NAMALWA (cell line): ENCODE measurements at regions not wholly inside any gene's neighbourhood (a gene's known extent, or its start where the extent isn't known, plus 50 kb on each side); places are given as distances from the start of the nearest gene placed in this dataset.
"Not testable (repeated sequence)": the region's sequence is repeated elsewhere in the genome, so short reads cannot be mapped to it uniquely, and the experiment has no call there.

Source experiments
- DNase-seq: peaks from one replicate; pipeline ENCODE4 v3.0.0-alpha.2; 2015; ENCODE audit warnings: low spot score

DNA sequence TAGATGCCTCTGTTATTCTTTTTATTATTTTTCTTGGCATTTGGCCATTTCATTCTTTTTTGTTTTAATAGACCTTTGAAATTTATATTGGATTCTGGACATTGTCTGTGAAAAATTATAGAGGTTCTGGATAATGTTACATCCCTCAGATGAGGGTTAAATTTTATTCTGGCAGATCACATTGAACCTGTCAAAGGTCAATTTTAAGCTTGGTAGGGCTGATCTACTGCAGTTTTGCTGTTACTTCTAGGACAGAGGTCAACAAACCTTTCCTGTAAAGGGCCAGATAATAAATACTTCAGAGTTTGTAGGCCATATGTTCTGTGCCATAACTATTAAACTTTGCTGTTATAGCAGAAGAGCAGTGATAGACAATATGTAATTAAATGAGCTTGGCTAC, 318.9 kb upstream of the DPPA4 start:
- no peak for DNase-seq

DNA sequence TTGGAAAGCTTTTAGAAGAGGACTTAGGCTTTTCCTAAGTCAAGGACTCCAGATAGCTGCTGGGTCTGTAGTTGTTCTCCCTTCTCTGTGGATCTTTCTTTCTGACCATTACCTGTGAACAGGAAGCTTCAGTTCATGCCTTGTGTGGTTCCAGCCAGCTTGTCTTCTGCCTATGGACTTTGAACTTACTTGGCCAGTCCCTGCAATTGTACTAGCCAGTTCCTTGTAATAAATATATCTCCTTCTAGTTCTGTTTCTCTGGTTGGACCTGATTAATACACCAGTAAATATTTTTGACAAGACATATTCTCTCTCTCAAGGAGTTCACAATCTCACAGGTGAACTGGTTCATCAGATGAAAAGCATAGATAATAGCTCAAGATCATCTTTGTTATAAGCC, 341.3 kb upstream of the DPPA4 start:
- DNase-seq = no peak

- no peak for DNase-seq
Measured at GRCh38 chr3:109679664-109680063, 342.3 kb upstream of the DPPA4 start.

DNA sequence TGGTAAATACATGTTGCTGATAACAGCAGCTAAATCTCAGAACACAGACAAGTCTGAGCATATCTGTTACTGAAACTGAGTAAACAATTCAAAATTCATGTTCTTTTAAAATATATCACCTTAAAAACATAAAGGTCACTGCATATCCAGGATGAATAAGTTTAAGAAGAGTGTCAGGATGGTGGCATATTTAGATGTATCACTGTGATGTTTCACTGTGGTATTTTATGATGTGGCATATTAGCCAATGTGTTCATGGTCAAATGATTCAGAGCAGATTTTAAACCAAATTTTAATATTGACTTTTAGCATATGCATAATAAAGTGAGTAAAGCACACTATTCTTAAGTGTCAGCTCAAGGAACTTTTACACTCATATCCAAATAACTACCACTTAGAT, 346.4 kb upstream of the DPPA4 start:
- no peak for DNase-seq

- DNase-seq = no peak
Measured at GRCh38 chr3:109685084-109686079, 348.0 kb upstream of the DPPA4 start.

GRCh38 chr3:109687626-109688025, 350.3 kb upstream of the DPPA4 start:
- no peak for DNase-seq

- no peak for DNase-seq
Measured at GRCh38 chr3:109696932-109697331, 359.6 kb upstream of the DPPA4 start.

- DNase-seq = no peak
Measured at GRCh38 chr3:109702252-109702651, 364.9 kb upstream of the DPPA4 start.

DNA sequence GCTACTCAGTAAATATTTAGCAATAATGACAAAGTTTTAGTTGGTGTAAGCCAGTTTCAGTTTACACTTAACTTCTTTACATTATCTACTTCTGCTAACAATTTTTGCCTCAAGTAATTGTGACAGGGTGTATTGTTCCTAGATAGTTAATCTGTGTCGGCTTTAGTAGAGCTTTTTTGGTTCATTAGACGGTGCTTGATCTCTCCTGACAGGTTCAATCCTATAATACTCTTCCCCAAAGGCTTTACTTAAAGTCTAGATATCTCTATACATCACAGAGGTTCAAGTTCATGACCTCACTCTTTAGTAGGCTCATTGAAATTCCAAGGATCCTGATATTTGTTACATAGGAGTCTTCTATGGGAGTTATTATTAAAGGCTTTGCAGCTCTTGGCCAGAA, 365.6 kb upstream of the DPPA4 start:
- DNase-seq = no peak

DNA sequence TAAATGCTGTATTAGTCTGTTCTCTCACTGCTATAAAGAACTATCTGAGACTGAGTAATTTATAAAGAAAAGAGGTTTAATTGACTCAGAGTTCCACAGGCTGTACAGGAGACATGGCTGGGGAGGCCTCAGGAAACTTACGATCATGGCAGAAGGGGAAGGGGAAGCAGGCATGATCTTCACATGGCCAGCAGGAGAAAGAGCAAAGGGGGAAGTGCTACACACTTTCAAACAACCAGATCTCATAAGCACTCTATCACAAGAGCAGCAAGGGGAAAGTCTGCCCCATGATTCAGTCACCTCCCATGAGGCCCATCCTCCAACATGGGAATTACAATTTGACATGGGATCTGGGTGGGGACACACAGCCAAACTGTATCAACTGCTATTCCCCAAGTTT, 367.8 kb upstream of the DPPA4 start:
- not testable (repeated sequence) for DNase-seq

GRCh38 chr3:109707617-109708016, 370.3 kb upstream of the DPPA4 start:
- no peak for DNase-seq

DNA sequence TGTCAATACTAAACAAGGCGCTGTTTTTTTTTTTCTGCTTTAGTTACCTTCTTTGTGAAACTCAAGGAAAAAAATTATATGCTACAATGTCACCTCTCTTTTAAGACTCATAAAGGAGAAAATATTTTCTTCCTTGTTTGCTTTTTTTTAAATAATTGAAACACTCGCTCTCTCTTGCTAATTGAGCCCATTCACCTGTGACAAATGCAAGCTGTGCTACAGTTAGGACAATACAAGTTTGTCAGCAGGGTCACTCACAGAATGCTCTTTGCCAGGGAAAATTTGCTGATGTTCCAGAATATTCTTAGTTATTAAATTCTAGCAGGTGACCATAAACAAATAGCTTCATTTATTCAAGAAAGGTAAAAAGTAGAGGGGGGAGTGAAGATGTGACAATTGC, 375.9 kb upstream of the DPPA4 start:
- no peak for DNase-seq

DNA sequence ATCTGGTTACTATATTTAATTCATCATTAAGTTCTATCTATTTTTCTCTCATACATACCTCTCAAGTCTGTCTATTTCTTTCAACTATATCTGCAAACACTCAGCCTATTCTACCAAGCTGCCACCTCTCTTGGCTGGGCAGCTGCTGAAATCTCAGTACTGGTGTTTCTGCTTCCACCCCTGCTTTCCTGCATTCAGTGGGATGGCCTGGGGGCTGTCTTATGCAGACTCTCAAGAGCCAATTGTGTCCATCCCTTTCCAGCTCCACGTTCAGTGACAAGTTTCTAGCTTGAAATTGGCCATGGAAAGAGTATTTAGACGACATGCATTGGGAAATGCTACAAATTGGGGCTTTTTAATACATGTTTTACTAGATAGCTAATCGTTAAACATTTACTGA, 378.4 kb upstream of the DPPA4 start:
- no peak for DNase-seq

DNA sequence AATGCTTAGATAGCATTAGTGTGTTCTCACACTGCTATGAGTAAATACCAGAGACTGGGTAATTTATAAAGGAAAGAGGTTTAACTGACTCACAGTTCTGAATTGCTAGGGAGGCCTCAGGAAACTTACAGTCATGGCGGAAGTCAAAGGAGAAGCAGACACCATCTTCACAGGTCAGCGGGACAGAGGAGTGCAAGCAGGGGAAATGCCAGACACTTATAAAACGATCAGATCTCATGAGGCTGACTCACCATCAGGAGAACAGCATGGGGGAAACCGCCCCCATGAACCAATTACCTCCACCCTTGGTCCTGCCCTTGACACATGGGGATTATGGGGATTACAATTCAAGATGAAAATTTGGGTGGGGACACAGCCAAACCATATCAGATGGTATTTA, 381.5 kb upstream of the DPPA4 start:
- no peak for DNase-seq

DNA sequence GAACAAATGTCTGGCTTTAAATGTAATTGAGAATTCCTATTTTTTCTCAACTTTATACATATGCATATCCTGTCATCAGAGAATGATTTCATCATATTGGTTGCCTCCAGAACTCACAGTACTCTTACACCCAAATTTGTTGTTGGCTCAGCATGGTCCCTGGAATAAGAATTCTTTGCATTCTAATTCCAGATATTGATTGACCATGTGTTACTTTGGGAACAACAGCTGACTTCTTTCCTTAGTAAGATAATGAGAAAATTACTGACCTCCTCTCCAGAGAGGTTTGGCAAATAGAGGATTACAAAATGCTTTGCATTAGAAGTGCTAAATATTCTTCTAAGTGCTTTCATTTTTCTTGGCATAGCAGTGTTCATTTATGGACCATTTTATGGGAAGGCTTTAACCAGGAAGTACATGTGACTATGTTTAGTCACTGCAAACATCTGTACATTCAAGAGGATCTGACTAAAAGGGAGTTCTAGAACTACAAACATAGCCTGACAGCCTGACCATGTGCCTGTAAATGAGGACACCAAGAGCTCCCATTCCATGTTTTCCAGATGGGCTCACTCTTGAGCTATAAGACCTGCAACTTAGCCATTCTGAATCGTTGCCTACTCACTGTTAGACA, 391.6 kb upstream of the DPPA4 start:
- DNase-seq = no peak

DNA sequence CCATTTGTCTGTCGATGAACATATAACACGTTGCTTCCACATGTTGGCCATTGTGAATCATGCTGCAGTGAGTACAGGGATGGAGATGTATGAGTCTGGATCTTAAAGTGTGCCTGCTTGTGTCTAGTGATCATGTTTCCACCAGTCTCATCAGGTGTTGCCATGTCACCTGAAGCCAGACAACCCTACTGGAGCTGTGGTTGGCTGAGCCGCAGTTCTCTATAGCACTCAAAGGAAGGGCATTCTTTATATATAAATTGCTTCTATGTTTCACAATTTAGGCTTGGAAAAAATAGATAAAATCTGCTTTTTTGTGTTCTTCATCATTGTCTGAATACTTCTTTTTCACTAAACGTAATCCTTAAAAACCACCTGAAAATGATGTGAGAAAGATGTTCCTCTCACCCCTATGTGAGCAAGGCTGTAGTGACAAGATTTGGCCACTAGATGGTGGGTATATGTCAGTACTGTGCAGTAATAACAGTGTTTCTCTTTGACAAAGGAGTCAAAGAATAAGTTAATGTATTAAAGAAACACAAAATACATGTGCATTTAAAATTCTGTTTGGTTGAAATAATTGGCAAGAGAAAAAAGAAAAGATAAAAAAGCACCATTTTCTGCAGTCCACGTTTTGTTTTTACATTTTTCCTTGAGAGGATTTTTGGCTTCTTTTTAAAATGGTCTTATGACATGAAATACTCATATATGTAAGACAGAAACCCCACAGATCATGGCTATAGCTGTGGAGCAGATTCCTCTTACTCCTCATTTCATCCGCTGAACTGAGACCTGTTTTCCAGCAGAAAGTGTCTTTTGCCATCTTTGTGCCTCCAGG, 394.5 kb upstream of the DPPA4 start:
- DNase-seq = peak; percentile 53

GRCh38 chr3:109743981-109744380, 406.6 kb upstream of the DPPA4 start:
- DNase-seq = no peak

DNA sequence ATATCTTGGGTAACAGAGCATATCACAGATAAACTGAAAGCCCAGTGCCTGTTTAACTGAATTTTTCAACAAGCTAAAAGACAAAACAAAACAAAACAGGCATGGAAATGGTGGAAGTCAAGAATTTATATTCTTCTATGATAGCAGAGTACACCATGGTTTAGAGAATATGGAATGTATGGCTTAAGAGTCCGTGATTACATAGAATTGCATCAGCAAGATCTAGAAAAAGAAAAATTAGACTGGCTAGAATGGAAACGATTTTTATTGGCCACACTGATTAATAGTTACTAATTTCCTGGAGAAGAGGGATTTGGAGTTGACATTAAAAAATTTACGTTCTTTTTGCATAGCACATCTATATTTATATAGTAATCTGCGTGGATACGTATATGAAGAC, 435.2 kb upstream of the DPPA4 start:
- DNase-seq = no peak

DNA sequence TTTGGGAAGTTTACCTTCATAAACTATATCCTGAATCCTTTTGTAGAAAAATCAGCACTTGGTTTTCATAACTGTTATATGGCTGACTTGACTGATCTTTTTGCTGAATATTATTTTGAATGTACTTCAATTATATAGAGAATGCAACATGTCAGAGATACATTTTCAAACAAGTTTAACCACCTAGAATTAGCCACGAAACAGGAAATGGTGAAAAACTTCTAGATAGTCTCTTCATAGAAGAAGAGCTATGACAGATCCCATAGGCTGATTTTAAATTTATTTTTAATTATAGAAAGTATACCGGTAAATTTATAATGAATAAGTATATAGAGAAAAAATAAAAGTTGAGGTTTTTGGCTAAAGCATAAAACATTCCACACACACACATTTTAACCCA, 436.8 kb upstream of the DPPA4 start:
- no peak for DNase-seq

DNA sequence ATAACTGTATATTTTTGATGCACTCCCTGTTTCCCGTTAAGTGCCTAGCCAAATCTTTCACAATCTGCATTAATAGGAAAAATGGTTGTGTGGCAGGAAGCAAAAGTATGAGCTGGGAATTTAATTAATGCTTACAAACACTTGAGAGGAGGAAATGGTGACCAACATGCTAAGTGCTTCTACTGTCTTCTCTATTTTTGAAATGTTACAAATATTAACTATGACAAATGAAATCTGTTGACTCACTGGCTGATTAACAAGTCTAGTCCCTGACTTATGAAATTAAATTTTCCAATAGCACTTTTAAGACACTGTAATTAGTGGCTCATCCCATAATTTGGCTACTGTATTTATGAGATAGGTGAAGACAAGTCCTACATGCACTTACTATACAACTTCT, 446.9 kb upstream of the DPPA4 start:
- no peak for DNase-seq

DNA sequence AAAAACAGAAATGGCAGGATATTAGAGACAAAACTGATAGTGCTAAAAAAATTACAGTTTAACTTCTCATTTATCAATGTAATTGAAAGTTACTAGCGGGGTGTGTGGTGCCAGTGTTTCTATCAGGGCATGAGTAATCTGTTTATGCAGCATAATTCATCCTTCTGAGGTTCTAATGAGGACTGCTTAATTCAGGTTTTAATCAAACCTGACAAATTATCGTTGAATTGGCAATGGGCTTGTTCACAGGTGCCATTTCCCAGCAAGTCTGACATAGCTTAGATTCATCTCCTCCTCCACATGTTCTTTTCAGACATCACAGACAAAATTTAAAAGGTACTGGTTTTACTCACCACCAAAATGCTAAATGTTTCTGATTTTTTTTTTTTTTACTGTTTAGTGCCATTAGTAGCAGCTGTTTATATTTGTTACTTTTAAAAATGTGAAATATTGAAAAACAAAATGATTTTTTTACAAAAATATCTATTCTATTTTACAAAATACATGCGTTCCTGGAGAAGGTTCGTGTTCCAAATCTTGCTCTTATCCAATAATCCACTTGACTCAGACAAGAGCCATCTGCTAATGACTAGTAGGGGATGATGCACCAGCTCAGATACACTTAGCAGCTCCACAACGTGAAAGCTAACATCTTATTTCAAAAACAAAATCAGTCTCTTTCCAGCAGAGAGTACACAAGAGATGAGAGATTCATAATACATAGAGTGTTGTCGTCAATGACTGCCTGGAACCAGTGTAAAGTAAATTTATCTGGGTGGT, 447.7 kb upstream of the DPPA4 start:
- DNase-seq = no peak

DNA sequence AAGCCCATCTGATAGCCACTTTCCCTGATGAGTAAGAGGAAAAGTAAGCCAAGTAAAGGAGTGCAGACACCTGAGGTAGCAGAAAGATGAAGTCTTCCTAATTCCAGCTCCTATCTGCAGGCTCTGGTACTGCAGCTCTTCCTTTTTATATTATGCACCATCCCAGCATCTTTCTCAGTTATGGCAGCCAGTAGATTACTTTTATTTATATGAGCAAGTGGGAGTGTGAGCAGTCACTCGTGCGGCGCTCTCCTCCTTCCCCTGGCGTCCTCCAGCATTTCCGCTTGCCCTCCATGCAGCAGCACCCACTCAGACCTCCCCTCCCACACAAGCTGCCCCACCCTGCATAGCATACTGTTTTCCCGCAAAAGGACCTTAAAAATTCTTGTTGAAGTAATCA, 465.9 kb upstream of the DPPA4 start:
- DNase-seq = peak; percentile 10
